AG10803 (cell line): ENCODE measurements at regions not wholly inside any gene's neighbourhood (a gene's known extent, or its start where the extent isn't known, plus 50 kb on each side); places are given as distances from the start of the nearest gene placed in this dataset.
A peak's percentile ranks its signal among the peaks of the same experiment; 100 is the strongest.
"Not testable (repeated sequence)": the region's sequence is repeated elsewhere in the genome, so short reads cannot be mapped to it uniquely, and the experiment has no call there.

Experiments used
- DNase-seq: peaks from one replicate; pipeline ENCODE4 v3.0.0; 2010; ENCODE audit warnings: low read depth
- H3K4me3 ChIP-seq: 2 replicates; pipeline ENCODE4 v1.5.1; 2011; ENCODE audit warnings: mild to moderate bottlenecking, low read length, control low read depth
- CTCF ChIP-seq: conservative IDR thresholded peaks from 2 replicates; pipeline ENCODE4 v1.5.1; 2011; ENCODE audit warnings: mild to moderate bottlenecking, low read length, control low read depth, inconsistent platforms

DNA sequence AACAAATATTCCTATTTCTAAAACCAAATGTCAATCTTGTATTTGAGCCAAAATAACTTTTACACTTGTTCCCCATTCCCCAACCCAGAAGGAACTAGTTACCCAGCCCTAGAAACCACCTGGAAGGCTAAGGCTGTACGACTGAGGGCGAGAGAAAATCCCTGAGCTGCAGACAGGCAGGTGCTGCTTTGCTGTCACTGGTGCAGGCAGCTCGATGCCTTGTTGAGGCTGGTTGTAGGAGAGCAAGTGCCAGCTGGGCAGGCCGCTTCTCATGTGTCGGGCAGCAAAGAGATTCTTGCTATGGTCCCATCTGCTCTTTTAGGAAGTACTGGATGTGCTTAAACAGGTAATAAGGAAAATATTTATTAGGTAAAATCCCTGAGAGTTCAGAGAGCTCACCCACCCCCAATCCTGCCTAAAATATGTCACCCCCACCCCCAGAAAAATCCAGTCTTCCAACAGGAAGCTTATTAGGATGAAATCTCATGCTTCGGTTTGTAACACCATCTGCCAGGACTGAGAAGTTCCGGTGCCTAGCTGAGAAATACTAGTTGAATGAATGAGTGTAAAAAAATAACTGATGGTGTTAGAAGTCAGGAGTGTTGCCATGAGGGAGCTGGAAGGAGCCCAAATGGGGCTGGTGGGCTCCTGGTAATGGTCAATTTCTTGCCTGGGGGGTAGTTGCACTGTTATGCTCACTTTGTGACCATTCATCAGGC is 91.1 kb upstream of the DMRT1 start:
- TF ChIP-seq CTCF, result no peak
- no peak for DNase-seq
- H3K4me3 ChIP-seq, result no peak overlapping the region

DNA sequence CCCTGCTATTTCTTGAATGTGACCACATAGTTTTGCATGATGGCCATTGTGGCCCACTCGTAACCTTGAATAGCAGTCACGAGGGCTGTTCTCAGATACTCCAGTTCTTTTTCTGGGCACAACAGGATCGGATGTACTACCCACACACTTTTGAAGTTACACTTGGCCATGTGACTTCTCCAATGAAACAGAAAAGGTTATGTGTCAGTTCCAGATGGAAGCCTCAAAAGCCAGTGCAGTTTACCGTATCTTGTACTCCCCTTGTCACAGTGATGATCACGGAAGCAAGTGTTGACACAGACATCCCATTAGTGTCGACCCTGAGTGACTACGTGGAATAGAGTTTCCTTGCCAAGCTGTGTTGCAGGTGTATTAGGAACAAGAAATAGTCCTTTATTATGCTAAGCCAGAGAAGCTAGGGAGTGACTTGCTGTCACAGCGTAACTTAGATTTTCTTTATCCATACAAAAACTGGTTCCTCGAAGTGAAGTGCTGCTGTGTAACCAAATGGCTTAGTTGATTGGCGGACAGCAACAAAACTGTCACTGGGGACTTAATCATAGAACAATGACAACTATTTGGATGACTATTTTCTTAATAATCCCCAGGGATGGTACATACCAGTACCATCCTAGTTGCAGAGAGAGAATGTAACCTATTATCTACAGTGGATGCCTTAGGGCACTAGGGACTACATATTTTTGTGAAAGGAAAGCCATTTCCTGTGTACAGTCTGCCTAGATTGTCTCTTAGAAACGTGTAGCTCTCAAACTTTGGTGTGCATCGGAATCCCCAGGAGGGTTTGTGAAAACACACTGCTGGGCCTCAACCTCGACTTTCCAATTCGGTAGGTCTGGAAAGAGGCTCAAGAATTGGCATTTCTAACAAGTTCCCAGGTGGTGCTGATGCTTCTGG is 90.1 kb upstream of the DMRT1 start:
- no peak overlapping the region for H3K4me3 ChIP-seq
- DNase-seq, result peak; percentile 72
- TF ChIP-seq CTCF, result no peak

DNA sequence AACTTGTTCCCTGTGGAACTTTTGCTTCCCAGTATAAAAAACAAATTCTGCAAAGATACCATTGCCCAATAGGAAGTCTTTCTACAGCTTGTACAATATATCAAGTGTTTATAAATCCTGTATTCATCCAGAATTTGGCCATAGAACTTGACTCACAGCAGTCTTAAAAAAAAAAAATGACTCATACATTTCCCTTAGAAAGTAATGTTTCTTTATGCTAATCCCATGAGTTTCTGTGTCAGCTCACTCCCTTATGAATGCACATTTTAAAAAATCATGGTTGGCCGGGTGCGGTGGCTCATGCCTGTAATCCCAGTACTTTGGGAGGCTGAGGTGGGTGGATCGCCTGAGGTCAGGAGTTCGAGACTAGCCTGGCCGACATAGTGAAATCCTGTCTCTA is 89.3 kb upstream of the DMRT1 start:
- H3K4me3 ChIP-seq, result no peak overlapping the region
- no peak for TF ChIP-seq CTCF
- DNase-seq, result peak; percentile 92

GRCh38 chr9:752681-753200 is 88.8 kb upstream of the DMRT1 start:
- TF ChIP-seq CTCF, result no peak
- no peak overlapping the region for H3K4me3 ChIP-seq
- DNase-seq, result no peak

DNA sequence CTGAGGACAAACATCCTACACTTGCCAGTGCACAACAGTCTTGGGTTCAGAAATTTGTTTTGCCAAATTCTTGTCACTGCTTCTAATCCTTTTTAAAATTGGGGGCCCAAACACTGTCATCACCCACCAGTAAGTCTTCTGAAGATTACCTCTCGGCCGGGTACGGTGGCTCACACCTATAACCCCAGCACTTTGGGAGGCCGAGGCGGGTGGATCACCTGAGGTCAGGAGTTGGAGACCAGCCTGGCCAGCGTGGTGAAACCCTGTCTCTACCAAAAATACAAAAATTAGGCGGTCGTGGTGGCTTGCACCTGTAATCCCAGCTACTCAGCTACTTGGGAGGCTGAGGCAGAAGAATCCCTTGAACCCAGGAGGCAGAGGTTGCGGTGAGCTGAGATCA is 87.8 kb upstream of the DMRT1 start:
- not testable (repeated sequence) for H3K4me3 ChIP-seq, DNase-seq

DNA sequence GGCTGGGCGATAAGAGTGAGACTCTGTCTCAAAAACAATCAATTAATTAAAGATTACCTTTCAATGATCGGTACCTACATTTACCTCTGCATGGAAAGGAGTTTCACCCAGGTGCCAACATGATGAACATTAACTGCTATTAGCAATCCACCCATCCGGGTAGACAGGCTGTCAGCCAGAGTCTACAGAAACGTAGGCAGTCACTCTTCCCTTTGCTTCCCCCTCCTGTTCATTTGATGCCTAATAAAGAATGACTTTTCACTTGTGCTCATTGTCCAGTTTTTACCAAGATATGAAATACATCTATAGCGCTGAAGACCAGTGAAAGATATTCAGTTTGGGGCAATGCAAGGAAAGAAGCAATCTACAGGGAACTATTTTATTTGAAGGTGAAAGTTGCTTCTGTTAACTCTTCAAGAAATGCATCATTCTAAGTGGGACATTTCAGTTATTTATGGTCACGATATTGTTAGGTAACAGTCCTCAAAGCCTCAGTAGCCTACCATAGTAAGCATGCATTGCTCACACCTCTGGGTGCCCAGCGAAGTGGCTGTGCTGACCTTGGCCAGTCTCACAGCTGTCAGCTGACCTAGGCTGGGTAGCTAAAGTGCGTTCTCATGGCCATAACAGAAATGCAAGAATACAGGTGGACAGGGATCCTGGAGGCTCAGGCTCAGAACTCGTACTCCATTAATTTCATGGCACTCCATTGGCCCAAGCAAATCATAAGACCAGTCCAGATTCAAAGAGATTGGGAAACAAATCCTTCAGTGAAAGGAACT is 87.2 kb upstream of the DMRT1 start:
- no peak for TF ChIP-seq CTCF
- DNase-seq, result no peak
- H3K4me3 ChIP-seq, result no peak overlapping the region
